Endothelial cell (in vitro differentiated cells): ENCODE measurements at regions not wholly inside any gene's neighbourhood (a gene's known extent, or its start where the extent isn't known, plus 50 kb on each side); places are given as distances from the start of the nearest gene placed in this dataset.

Source experiments
- DNase-seq: peaks from one replicate; pipeline ENCODE4 v3.0.0; 2021; ENCODE audit warnings: low spot score
- H3K27ac Mint-ChIP-seq: one replicate; pipeline ENCODE4 v1.8.0; 2021; ENCODE audit warnings: mixed read lengths, inconsistent platforms; ENCODE audit not compliant: unreplicated experiment
- H3K27me3 Mint-ChIP-seq: one replicate; pipeline ENCODE4 v1.8.0; 2021; ENCODE audit warnings: mild to moderate bottlenecking, moderate library complexity, mixed read lengths, inconsistent platforms; ENCODE audit not compliant: unreplicated experiment
- H3K36me3 Mint-ChIP-seq: one replicate; pipeline ENCODE4 v1.8.0; 2021; ENCODE audit warnings: mild to moderate bottlenecking, low read depth, mixed read lengths, inconsistent platforms; ENCODE audit not compliant: unreplicated experiment
- H3K4me1 Mint-ChIP-seq: one replicate; pipeline ENCODE4 v1.8.0; 2021; ENCODE audit warnings: mild to moderate bottlenecking, mixed read lengths, inconsistent platforms; ENCODE audit not compliant: unreplicated experiment
- H3K4me3 Mint-ChIP-seq: one replicate; pipeline ENCODE4 v1.8.0; 2021; ENCODE audit warnings: mild to moderate bottlenecking, mixed read lengths, inconsistent platforms; ENCODE audit not compliant: unreplicated experiment
- H3K9me3 Mint-ChIP-seq: one replicate; pipeline ENCODE4 v1.8.0; 2021; ENCODE audit warnings: mixed read lengths, inconsistent platforms; ENCODE audit not compliant: unreplicated experiment
- TF ChIP-seq, protein P1 (sequence below): fragments of 200-600 bp; sonication (generic); IDR thresholded peaks from one replicate; pipeline ENCODE4 v1.5.0; 2021; ENCODE audit warnings: antibody characterized with exemption; ENCODE audit not compliant: unreplicated experiment

DNA sequence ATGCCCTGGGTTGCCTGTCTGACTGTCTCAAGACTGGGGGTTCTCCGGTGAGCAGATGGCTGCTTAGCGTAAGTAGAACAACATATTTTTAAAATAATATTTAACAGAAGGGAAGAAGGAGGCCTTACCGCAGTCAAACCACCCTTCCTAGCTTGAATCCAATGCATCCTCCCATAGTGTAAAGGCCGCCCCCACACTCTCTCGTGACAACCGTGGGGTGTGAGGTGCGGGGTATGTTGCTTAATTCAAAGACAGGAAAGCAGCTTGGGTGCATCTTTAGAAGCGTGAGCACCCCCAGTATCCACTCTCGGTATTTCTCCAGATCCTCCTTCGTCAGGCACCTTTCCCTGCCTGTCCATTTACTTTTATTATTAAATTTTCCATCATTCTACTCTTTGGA lies 501.2 kb upstream of the CDH4 start:
- Mint-ChIP-seq H3K27me3 (peaks cover 5% of the 10 kb centered on the region), H3K36me3 (peaks cover 4% of the 10 kb centered on the region), H3K9me3 (no peaks in the 10 kb centered on the region), H3K4me1 (no peaks in the 10 kb centered on the region), H3K27ac (no peak overlapping the region), H3K4me3 (no peak overlapping the region)
- no peak for DNase-seq
- TF ChIP-seq, protein P1, sequence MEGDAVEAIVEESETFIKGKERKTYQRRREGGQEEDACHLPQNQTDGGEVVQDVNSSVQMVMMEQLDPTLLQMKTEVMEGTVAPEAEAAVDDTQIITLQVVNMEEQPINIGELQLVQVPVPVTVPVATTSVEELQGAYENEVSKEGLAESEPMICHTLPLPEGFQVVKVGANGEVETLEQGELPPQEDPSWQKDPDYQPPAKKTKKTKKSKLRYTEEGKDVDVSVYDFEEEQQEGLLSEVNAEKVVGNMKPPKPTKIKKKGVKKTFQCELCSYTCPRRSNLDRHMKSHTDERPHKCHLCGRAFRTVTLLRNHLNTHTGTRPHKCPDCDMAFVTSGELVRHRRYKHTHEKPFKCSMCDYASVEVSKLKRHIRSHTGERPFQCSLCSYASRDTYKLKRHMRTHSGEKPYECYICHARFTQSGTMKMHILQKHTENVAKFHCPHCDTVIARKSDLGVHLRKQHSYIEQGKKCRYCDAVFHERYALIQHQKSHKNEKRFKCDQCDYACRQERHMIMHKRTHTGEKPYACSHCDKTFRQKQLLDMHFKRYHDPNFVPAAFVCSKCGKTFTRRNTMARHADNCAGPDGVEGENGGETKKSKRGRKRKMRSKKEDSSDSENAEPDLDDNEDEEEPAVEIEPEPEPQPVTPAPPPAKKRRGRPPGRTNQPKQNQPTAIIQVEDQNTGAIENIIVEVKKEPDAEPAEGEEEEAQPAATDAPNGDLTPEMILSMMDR = no peak

DNA sequence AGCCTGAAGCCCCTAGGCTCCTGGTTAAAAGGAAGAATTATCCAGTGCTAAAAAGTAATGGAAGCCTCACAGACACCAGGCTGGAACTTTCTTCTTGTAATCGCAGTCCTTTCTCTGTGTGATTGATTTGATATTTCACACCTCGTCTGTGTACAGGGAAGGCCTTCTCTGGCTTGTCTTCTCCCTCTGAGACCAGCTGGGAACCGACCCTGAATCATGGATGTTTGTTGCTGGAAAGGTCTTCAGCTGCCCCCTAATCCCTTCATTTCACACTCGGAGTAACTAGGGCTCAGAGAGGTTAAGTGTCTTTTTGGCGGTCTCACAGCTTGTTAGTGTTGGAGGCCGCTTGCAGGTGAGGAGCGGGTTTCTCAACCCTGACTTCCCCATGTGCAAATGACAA lies 500.2 kb upstream of the CDH4 start:
- no peak overlapping the region for H3K4me3 Mint-ChIP-seq
- peaks cover 5% of the 10 kb centered on the region for H3K27me3 Mint-ChIP-seq
- no peak for DNase-seq
- H3K4me1 Mint-ChIP-seq = no peaks in the 10 kb centered on the region
- no peak overlapping the region for H3K27ac Mint-ChIP-seq
- peaks cover 4% of the 10 kb centered on the region for H3K36me3 Mint-ChIP-seq
- no peaks in the 10 kb centered on the region for H3K9me3 Mint-ChIP-seq
- TF ChIP-seq, protein P1 = no peak

- peaks cover 2% of the 10 kb centered on the region for H3K27me3 Mint-ChIP-seq
- H3K4me1 Mint-ChIP-seq = no peaks in the 10 kb centered on the region
These were observed 499.2 kb upstream of the CDH4 start for GRCh38 chr20:60752741-60753420.

GRCh38 chr20:60754856-60755255 lies 497.2 kb upstream of the CDH4 start:
- TF ChIP-seq, protein P1 = no peak

More at GRCh38 chr20:60752741-60753420, 499.2 kb upstream of the CDH4 start:
- Mint-ChIP-seq H3K9me3 (no peaks in the 10 kb centered on the region), H3K36me3 (peaks cover 4% of the 10 kb centered on the region), H3K27ac (no peak overlapping the region), H3K4me3 (no peak overlapping the region)
- TF ChIP-seq, protein P1 = no peak
- DNase-seq = no peak

DNA sequence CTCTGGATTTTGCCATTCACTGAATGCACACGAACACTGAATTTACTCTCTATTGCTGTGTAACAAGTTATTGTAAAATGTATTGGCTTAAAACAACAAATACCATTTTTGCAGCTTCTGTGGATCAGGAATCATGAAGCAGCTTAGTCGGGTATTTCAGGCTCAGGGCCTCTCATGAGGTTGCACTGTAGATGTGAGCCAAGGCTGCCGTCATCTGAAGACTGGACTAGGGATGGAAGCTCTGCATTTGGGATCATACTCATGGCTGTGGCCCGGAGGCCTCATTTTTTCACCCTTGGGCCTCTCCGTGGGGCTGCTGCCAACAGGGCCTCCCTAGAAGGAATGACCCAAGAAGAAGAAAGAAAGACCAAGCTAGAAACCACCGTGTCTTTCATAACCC lies 492.4 kb upstream of the CDH4 start:
- TF ChIP-seq, protein P1 = no peak
- Mint-ChIP-seq H3K27me3 (no peaks in the 10 kb centered on the region), H3K4me3 (no peak overlapping the region), H3K9me3 (no peaks in the 10 kb centered on the region), H3K36me3 (no peaks in the 10 kb centered on the region), H3K27ac (no peak overlapping the region), H3K4me1 (no peaks in the 10 kb centered on the region)
- DNase-seq = no peak

More at GRCh38 chr20:60754856-60755255, 497.2 kb upstream of the CDH4 start:
- H3K36me3 Mint-ChIP-seq = peaks cover 4% of the 10 kb centered on the region
- H3K9me3 Mint-ChIP-seq = no peaks in the 10 kb centered on the region
- peaks cover 2% of the 10 kb centered on the region for H3K27me3 Mint-ChIP-seq
- H3K4me1 Mint-ChIP-seq = no peaks in the 10 kb centered on the region
- DNase-seq = no peak
- no peak overlapping the region for H3K4me3 Mint-ChIP-seq
- H3K27ac Mint-ChIP-seq = no peak overlapping the region
